Activated CD8-positive, alpha-beta memory T cell treated with anti-CD3 and anti-CD28 coated beads, Interleukin-2, amount 10 ng/mL, durations not matched to agents 7 days and 5 days (primary cell): ENCODE measurements at regions not wholly inside any gene's neighbourhood (a gene's known extent, or its start where the extent isn't known, plus 50 kb on each side); places are given as distances from the start of the nearest gene placed in this dataset.
A peak's percentile ranks its signal among the peaks of the same experiment; 100 is the strongest.
"Not testable (repeated sequence)": the region's sequence is repeated elsewhere in the genome, so short reads cannot be mapped to it uniquely, and the experiment has no call there.

ENCODE experiments used
- ATAC-seq: fragments of 150-1000 bp; cut with Tn5 transposase; one replicate; pipeline ENCODE4 v1.10.0; 2021; ENCODE audit warnings: moderate library complexity
- CTCF ChIA-PET: fragments of 350-600 bp; sonication (Branson Sonifier 250); formaldehyde crosslinking; loops from one replicate; lab custom pipeline; 2021; ENCODE audit warnings: antibody characterized with exemption; lab: Charles Lee
- DNase-seq: peaks from one replicate; pipeline ENCODE4 v3.0.0-alpha.2; 2020
- H3K27ac Mint-ChIP-seq: one replicate; pipeline ENCODE4 v1.8.0; 2021; ENCODE audit warnings: mild to moderate bottlenecking, mixed read lengths
- H3K27me3 Mint-ChIP-seq: one replicate; pipeline ENCODE4 v1.8.0; 2021; ENCODE audit warnings: mixed read lengths
- H3K36me3 Mint-ChIP-seq: one replicate; pipeline ENCODE4 v1.8.0; 2021; ENCODE audit warnings: mild to moderate bottlenecking, mixed read lengths
- H3K4me1 Mint-ChIP-seq: one replicate; pipeline ENCODE4 v1.8.0; 2021; ENCODE audit warnings: mixed read lengths
- H3K4me3 Mint-ChIP-seq: one replicate; pipeline ENCODE4 v1.8.0; 2021; ENCODE audit warnings: mild to moderate bottlenecking, moderate library complexity, mixed read lengths
- H3K9me3 Mint-ChIP-seq: one replicate; pipeline ENCODE4 v1.8.0; 2022; ENCODE audit warnings: low read depth, mixed read lengths

DNA sequence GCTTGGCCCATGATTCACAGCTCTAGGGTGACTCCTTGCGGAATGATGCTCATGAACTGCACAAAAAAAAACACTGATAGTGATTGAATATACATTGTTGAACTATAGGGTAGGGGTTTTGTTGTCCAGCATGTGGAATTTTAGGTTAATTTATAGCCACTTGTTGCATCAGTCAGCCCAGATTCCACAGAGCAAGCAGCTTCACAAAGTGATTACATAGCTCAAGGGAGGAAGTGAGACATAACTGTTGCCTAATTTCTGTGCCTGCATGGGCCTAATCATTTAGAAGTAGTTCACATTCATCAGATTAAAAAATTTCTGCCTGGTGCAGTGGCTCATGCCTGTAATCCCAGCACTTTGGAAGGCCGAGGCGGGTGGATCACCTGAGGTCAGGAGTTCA is 142.2 kb upstream of the ZNF722 start:
- ATAC-seq, CTCF ChIA-PET, H3K27me3 Mint-ChIP-seq, H3K27ac Mint-ChIP-seq, H3K36me3 Mint-ChIP-seq, H3K4me3 Mint-ChIP-seq, DNase-seq, H3K4me1 Mint-ChIP-seq: not testable (repeated sequence)
- H3K9me3 Mint-ChIP-seq, result peaks cover 27% of the 10 kb centered on the region

DNA sequence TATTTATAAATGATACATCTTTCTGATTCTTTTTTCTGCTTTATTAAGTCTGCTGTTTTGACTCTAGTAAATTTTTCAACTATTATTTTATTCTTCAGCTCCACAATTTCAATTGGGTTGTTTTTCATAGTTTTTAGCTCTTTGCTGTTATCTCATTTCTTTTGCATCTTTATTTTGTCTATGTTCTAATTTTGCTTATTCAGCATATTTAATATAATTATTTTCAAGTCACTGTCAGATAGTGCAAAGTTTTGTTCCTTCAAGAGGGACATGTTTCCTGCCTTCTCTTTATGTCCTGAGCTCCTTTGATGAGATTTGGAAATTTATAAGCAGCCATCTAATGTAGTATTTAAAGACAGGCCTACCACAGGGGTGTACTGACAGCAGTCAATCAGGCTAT is 131.5 kb upstream of the ZNF722 start:
- Mint-ChIP-seq H3K36me3 (peaks cover 1% of the 10 kb centered on the region), H3K4me1 (no peaks in the 10 kb centered on the region), H3K4me3 (no peak overlapping the region), H3K27me3 (no peaks in the 10 kb centered on the region), H3K9me3 (peaks cover 25% of the 10 kb centered on the region), H3K27ac (no peak overlapping the region)
- DNase-seq (no peak), ATAC-seq (no peak)
- CTCF ChIA-PET, result no interaction called here

DNA sequence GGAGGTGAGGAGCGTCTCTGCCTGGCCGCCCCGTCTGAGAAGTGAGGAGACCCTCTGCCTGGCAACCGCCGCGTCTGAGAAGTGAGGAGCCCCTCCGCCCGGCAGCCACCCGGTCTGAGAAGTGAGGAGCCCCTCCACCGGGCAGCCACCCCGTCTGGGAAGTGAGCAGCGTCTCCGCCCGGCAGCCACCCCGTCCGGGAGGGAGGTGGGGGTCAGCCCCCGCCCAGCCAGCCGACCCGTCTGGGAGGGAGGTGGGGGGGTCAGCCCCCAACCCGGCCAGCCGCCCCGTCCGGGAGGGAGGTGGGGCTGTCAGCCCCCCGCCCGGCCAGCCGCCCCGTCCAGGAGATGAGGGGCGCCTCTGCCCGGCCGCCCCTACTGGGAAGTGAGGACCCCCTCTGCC is 124.4 kb upstream of the ZNF722 start:
- ATAC-seq, H3K27me3 Mint-ChIP-seq, H3K36me3 Mint-ChIP-seq, CTCF ChIA-PET, H3K27ac Mint-ChIP-seq, H3K4me3 Mint-ChIP-seq, DNase-seq, H3K4me1 Mint-ChIP-seq: not testable (repeated sequence)
- H3K9me3 Mint-ChIP-seq, result peaks cover 35% of the 10 kb centered on the region

DNA sequence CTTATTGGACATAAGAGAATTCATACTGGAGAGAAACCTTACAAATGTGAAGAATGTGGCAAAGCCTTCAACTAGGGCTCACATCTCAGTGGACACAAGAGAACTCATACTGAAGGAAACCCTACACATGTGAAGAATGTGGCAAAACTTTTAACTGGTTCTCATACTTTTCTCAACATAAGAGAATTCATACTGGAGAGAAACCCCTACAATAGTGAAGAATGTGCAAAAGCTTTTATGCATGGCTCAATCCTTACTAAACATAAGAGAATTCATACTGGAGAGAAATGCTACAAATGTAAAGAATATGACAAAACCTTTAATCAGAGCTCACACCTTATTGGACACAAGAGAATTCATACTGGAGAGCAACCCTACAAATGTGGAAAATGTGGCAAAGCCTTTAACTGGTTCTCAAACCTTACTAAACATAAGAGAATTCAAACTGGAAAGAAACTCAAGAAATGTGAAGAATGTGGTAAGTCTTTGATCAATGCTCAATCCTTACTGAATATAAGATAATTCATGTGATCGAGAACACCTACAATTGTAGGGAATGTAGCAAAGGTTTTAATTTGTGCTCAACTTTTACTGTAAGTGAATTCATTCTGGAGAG is 121.8 kb upstream of the ZNF722 start:
- Mint-ChIP-seq H3K36me3 (peaks cover 4% of the 10 kb centered on the region), H3K4me3 (no peak overlapping the region), H3K9me3 (peaks cover 45% of the 10 kb centered on the region), H3K27ac (no peak overlapping the region), H3K27me3 (no peaks in the 10 kb centered on the region), H3K4me1 (no peaks in the 10 kb centered on the region)
- ATAC-seq (no peak), DNase-seq (no peak)
- CTCF ChIA-PET, result no interaction called here

DNA sequence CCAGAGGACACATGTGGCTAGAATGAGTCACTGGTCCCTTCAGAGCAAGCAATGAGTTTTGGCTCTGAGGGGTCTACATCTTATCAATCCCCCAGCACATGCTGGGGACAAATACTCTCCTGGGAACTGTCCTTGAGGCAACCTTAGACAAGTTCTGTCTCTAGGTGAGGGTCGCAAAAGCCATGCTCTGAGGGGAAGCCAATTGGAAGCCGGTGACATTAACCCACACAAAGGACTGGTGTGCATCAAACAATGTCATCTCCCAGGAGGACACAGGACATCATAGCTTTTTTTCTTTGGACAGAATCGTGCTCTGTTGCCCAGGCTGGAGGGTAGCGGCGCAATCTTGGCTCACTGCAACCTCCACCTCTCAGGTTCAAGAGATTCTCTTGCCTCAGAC is 111.6 kb upstream of the ZNF722 start:
- Mint-ChIP-seq H3K36me3 (peaks cover 2% of the 10 kb centered on the region), H3K9me3 (peaks cover 11% of the 10 kb centered on the region), H3K27me3 (no peaks in the 10 kb centered on the region), H3K4me1 (no peaks in the 10 kb centered on the region), H3K4me3 (no peak overlapping the region), H3K27ac (no peak overlapping the region)
- ATAC-seq, result no peak
- CTCF ChIA-PET, result no interaction called here
- DNase-seq, result no peak

DNA sequence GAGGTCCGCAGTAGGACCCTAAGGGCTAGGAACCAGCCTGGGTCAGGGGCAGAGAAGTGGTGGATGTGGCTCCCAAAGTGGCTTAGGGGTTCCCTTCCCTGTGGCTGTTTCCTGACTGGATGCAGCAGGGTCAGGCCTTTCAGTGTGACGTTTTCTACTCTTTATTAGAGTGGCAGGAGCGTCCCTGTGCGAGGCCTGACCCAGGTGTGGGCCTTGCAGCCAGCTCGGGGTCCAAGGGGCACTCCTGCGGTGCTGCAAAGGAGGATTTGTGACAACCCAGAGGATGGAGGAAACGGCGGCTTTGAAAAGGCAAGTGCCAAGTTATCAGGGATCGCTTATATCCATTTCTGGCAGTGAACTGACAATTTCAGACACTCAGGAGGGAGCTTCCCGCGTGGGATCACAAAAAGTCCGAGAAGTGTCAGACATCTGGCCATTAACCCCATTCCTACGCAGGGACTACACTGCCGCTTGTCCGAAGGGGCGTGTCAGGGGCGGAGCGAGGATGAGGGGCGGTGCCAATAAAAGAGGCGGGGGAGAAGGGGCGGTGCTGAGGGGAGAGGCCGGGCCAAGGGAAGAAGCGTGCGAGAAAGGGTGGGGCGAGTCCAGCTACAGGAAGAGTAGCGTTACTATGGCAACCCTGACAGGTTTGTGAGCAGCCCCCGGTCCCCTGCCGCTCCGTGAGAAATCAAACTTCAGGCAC is 98.8 kb upstream of the ZNF722 start:
- peak overlapping the region; percentile 70 for H3K27ac Mint-ChIP-seq
- ATAC-seq (peak; percentile 78), DNase-seq (peak; percentile 78)
- H3K27me3 Mint-ChIP-seq, result no peaks in the 10 kb centered on the region
- H3K9me3 Mint-ChIP-seq, result peaks cover 17% of the 10 kb centered on the region
- peak overlapping the region; percentile 79 for H3K4me3 Mint-ChIP-seq
- peaks cover 4% of the 10 kb centered on the region for H3K4me1 Mint-ChIP-seq
- H3K36me3 Mint-ChIP-seq, result peaks cover 5% of the 10 kb centered on the region
- CTCF ChIA-PET, result no interaction called here

DNA sequence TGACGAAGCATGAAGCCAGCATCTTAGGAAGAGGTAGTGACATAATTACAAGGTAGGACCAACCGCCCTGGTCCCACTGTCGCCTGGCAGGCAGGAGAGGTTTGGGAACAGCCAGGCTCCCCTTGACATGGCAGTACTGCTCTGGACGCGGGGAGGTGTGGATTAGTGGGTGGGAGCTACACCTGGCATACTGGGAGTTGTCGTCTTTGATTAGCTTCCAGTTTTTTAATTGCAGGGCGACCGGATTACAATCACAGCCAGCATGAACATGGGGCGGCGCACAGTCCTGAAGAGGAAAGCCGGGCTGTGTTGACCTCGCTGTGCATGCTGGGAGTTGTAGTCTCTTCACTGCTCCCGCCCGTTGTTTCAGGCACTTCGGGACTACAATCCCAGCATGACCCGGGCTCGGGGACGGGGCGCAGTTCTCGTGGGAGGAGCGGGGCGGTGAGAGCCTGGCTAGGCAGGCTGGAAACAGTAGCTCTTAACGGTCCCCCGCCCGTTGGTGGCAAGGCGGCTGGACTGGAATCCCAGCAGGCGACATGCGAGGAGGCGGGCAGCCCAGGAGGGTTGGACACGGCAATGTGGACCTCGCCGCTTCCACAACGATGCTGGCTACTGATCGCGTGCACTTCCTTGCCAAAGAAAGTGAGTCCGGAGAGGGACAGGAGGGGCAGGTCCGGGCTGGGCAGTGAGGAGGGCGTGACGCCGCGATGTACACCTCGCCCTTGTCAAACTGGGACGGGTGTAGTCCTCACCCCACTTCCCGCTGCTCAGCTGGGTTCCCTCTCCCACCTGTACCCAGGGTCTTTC is 98.0 kb upstream of the ZNF722 start:
- H3K36me3 Mint-ChIP-seq, result peaks cover 5% of the 10 kb centered on the region

DNA sequence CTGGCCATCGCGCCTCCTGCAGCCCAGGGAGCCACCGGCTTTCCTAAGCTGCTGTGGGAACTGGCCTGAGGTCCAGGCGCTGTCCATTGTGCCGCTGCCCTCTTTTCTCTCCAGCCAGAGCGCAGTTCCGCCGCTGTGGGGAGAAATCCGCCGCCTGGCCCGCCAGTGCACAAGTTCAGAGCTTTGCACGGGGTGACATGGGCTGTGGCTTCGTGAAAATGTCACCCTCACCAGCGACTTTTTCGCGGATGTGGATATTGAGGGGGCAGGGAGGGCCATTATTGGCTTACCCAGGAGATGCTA is 97.5 kb upstream of the ZNF722 start:
- H3K27ac Mint-ChIP-seq, H3K27me3 Mint-ChIP-seq, H3K36me3 Mint-ChIP-seq, CTCF ChIA-PET, ATAC-seq, H3K4me1 Mint-ChIP-seq, DNase-seq: not testable (repeated sequence)
- Mint-ChIP-seq H3K9me3 (peaks cover 15% of the 10 kb centered on the region), H3K4me3 (peak overlapping the region; percentile 79)

More for the DNA sequence above, 98.0 kb upstream of the ZNF722 start:
- DNase-seq, result peak; percentile 92
- H3K4me3 Mint-ChIP-seq, result peak overlapping the region; percentile 79
- peaks cover 17% of the 10 kb centered on the region for H3K9me3 Mint-ChIP-seq
- CTCF ChIA-PET, result no interaction called here
- peak; percentile 95 for ATAC-seq
- no peaks in the 10 kb centered on the region for H3K27me3 Mint-ChIP-seq
- peaks cover 4% of the 10 kb centered on the region for H3K4me1 Mint-ChIP-seq
- H3K27ac Mint-ChIP-seq, result peak overlapping the region; percentile 70

DNA sequence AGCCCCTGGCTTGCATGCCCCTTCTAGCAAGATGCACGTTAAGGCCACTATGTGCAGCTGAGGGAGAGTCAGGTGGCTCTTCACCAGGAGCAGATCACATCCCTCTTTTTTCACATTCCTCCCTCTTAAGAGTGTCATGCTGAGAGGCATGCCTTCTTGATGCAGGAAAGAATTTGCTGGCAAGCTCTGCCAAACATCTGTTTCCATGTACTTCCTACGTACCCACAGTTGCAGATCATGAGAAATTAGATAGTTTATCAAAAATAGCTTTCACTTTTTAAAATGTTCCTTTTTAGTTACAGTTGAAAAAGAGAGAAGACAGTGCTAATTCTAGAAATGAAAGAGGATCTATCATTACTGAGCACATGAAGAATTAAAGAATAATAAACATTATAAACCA is 79.7 kb upstream of the ZNF722 start:
- Mint-ChIP-seq H3K27me3 (no peaks in the 10 kb centered on the region), H3K36me3 (peaks cover 9% of the 10 kb centered on the region), H3K4me1 (no peaks in the 10 kb centered on the region), H3K27ac (no peak overlapping the region), H3K4me3 (no peak overlapping the region), H3K9me3 (peaks cover 19% of the 10 kb centered on the region)
- DNase-seq, result no peak
- CTCF ChIA-PET, result no interaction called here
- no peak for ATAC-seq

DNA sequence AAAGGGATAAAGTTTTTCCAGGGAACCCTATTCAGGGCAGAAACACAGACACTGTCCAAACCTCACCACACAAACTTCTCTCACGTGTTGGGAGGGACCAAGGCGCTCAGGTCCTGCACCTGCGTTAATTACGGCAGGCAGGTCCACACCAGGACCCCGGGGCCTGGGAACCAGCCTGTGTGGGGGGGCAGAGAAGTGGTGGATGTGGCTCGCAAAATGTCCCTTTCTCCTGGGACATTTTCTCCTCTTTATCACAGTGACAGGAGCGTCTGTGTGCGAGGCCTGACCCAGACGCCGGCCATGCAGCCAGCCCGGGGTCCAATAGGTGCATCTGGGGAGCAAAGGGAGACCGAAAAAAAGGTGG is 73.4 kb upstream of the ZNF722 start:
- H3K4me3 Mint-ChIP-seq, result peak overlapping the region; percentile 82
- H3K4me1 Mint-ChIP-seq, result peaks cover 11% of the 10 kb centered on the region
- no peaks in the 10 kb centered on the region for H3K27me3 Mint-ChIP-seq
- H3K27ac Mint-ChIP-seq, result peak overlapping the region; percentile 89
- ATAC-seq, result no peak
- H3K9me3 Mint-ChIP-seq, result peaks cover 19% of the 10 kb centered on the region
- peaks cover 10% of the 10 kb centered on the region for H3K36me3 Mint-ChIP-seq
- DNase-seq, result no peak
- CTCF ChIA-PET, result interaction anchor here (0.6 kb wide), 1 partner anchor 27 kb away, joined by 3 read pairs; no protein-coding TSS in a partner anchor

DNA sequence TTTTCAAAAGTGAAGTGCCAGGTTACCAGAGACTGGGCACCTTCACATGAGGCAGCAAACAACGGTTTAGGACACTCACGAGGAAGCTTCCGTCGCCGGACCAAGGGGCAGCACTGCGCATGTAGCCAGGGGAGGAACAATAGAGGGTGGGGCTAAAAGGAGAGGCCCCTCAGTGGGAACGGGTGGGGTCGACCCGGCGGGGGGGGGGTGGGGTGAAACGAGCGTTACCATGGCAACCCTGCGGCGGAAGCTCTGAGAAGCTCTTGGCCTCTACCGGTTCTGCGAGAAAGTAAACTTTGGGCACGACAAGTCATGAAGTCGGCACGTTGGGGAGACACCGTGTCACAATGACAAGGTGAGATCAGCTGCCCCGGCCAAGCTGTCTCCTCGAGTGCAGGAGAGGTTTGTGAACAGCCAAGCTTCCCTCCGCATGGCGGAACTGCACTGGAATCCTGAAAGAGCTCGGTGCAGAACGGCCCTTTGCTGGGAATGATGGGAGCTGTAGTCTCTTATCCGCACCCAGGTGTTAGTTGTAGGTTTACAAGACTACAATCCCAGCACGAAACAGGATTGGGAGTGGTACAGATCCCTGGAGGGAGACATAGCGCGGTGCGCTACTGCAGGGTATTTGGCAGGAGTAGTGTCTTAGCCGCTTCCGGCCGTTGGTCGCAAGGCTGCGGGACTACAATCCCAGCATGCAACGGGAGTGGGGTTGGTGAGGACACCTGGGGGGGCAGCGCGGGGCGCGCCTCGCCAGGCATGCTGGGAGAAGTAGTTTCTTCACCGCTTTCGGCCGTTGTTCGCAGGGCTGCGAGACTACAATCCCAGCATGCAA is 72.8 kb upstream of the ZNF722 start:
- peaks cover 10% of the 10 kb centered on the region for H3K36me3 Mint-ChIP-seq
- CTCF ChIA-PET, result interaction anchor here (0.6 kb wide), 1 partner anchor 27 kb away, joined by 3 read pairs; no protein-coding TSS in a partner anchor
- peaks cover 11% of the 10 kb centered on the region for H3K4me1 Mint-ChIP-seq
- peak overlapping the region; percentile 89 for H3K27ac Mint-ChIP-seq
- peaks cover 19% of the 10 kb centered on the region for H3K9me3 Mint-ChIP-seq
- DNase-seq (peak; percentile 94), ATAC-seq (peak; percentile 97)
- peak overlapping the region; percentile 82 for H3K4me3 Mint-ChIP-seq
- no peaks in the 10 kb centered on the region for H3K27me3 Mint-ChIP-seq

DNA sequence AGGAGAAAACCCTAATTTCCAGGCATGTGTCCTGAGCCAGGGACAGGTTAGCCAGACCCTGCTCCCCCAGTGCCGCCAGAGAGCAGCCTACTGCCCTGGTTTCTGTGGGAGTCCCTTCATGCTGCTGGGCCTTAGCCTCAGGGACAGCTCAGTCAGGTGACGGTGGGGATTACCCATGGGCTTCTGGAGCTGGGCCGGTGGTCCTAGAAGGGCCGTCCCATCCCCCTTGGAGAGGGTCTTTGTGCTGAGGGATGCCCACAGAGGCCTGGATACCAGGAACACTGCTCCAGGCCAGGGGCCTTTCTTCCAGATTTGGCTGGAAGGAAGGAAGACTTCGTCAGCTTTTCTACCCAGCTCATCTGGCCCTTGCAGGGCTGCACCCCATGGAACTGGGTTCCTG is 71.4 kb upstream of the ZNF722 start:
- no peak for DNase-seq
- H3K27ac Mint-ChIP-seq, result no peak overlapping the region
- ATAC-seq, result no peak
- peak overlapping the region; percentile 82 for H3K4me3 Mint-ChIP-seq
- H3K9me3 Mint-ChIP-seq, result peaks cover 15% of the 10 kb centered on the region
- peaks cover 7% of the 10 kb centered on the region for H3K36me3 Mint-ChIP-seq
- CTCF ChIA-PET, result no interaction called here
- H3K27me3 Mint-ChIP-seq, result no peaks in the 10 kb centered on the region
- H3K4me1 Mint-ChIP-seq, result peaks cover 11% of the 10 kb centered on the region

DNA sequence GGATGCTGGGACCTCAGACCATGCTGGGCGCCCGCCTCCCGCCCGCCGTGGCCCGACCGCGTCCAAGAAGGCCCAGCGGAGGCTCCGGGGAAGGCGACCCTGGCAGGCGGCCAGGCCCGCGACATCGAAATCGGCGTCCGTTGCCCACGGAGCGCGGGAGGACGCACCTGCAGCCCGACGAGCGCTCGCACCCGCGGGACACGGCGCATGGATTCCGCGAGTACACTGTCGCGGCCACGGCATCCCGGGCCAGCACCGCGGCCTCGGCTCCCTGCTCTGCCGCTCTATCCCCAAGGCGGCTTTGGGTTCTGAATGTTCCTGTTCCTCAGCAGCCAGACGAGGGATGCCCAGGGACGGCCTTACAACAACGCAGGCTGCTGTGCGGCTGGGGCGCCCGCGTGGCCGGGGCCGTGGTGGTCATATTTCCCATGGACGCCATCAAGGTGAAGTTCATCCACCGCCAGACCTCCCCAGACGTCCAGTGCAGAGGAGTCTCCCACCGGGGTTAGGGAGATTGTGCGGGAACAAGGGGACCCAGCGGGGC is 67.5 kb upstream of the ZNF722 start:
- H3K9me3 Mint-ChIP-seq, result peaks cover 9% of the 10 kb centered on the region
- CTCF ChIA-PET, result no interaction called here
- no peak for ATAC-seq
- DNase-seq, result no peak
- H3K27ac Mint-ChIP-seq, result no peak overlapping the region
- H3K4me1 Mint-ChIP-seq, result peaks cover 4% of the 10 kb centered on the region
- no peaks in the 10 kb centered on the region for H3K36me3 Mint-ChIP-seq
- H3K4me3 Mint-ChIP-seq, result no peak overlapping the region
- H3K27me3 Mint-ChIP-seq, result no peaks in the 10 kb centered on the region
